ENCODE measurements at regions not wholly inside any gene's neighbourhood (a gene's known extent, or its start where the extent isn't known, plus 50 kb on each side); places are given as distances from the start of the nearest gene placed in this dataset.

DNA sequence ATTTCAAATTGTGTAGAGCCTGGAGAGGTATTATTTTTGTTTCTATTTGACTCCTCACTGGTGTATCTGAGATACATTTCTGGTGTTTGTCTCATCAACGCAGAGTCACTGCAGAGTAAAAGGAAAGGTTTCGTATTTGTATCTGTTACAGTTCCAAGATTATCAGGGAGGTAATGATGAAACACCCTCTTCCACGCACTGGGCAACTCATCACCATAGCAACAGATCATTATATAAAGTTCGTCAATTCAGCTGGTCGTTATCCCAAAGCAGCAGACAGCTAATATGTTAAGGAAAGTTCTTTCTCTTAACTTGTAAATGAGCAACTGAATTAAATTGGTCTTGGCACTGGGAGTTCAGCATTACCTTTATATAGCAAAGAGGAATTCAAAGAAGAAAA, 513.5 kb downstream of the MTRR start:
- TF ChIP-seq ESRRG (CRISPR knock-in tag; IDR thresholded peaks at IDR 0.05) (no peak), RARB (CRISPR knock-in tag; IDR thresholded peaks at IDR 0.05) (no peak), SNAI2 (CRISPR knock-in tag; IDR thresholded peaks at IDR 0.05) (no peak), ZNF565 (CRISPR knock-in tag; conservative IDR thresholded peaks at IDR 0.05; ENCODE audit: low read depth) (no peak), GLIS3 (CRISPR knock-in tag; IDR thresholded peaks at IDR 0.05) (no peak), ZFP3 (CRISPR knock-in tag; IDR thresholded peaks at IDR 0.05) (no peak), TOX (CRISPR knock-in tag; IDR thresholded peaks at IDR 0.05; ENCODE audit: borderline replicate concordance) (no peak), BACH2 (CRISPR knock-in tag; IDR thresholded peaks at IDR 0.05; ENCODE audit: borderline replicate concordance) (no peak), ZFP30 (CRISPR knock-in tag; IDR thresholded peaks at IDR 0.05) (no peak)
- TF ChIP-seq, protein P1, sequence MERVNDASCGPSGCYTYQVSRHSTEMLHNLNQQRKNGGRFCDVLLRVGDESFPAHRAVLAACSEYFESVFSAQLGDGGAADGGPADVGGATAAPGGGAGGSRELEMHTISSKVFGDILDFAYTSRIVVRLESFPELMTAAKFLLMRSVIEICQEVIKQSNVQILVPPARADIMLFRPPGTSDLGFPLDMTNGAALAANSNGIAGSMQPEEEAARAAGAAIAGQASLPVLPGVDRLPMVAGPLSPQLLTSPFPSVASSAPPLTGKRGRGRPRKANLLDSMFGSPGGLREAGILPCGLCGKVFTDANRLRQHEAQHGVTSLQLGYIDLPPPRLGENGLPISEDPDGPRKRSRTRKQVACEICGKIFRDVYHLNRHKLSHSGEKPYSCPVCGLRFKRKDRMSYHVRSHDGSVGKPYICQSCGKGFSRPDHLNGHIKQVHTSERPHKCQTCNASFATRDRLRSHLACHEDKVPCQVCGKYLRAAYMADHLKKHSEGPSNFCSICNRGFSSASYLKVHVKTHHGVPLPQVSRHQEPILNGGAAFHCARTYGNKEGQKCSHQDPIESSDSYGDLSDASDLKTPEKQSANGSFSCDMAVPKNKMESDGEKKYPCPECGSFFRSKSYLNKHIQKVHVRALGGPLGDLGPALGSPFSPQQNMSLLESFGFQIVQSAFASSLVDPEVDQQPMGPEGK (CRISPR knock-in tag; IDR thresholded peaks at IDR 0.05; ENCODE audit: borderline replicate concordance), result no peak
- TF ChIP-seq, protein P2, sequence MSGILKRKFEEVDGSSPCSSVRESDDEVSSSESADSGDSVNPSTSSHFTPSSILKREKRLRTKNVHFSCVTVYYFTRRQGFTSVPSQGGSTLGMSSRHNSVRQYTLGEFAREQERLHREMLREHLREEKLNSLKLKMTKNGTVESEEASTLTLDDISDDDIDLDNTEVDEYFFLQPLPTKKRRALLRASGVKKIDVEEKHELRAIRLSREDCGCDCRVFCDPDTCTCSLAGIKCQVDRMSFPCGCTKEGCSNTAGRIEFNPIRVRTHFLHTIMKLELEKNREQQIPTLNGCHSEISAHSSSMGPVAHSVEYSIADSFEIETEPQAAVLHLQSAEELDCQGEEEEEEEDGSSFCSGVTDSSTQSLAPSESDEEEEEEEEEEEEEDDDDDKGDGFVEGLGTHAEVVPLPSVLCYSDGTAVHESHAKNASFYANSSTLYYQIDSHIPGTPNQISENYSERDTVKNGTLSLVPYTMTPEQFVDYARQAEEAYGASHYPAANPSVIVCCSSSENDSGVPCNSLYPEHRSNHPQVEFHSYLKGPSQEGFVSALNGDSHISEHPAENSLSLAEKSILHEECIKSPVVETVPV (CRISPR knock-in tag; IDR thresholded peaks at IDR 0.05), result no peak
- TF ChIP-seq, protein P3, sequence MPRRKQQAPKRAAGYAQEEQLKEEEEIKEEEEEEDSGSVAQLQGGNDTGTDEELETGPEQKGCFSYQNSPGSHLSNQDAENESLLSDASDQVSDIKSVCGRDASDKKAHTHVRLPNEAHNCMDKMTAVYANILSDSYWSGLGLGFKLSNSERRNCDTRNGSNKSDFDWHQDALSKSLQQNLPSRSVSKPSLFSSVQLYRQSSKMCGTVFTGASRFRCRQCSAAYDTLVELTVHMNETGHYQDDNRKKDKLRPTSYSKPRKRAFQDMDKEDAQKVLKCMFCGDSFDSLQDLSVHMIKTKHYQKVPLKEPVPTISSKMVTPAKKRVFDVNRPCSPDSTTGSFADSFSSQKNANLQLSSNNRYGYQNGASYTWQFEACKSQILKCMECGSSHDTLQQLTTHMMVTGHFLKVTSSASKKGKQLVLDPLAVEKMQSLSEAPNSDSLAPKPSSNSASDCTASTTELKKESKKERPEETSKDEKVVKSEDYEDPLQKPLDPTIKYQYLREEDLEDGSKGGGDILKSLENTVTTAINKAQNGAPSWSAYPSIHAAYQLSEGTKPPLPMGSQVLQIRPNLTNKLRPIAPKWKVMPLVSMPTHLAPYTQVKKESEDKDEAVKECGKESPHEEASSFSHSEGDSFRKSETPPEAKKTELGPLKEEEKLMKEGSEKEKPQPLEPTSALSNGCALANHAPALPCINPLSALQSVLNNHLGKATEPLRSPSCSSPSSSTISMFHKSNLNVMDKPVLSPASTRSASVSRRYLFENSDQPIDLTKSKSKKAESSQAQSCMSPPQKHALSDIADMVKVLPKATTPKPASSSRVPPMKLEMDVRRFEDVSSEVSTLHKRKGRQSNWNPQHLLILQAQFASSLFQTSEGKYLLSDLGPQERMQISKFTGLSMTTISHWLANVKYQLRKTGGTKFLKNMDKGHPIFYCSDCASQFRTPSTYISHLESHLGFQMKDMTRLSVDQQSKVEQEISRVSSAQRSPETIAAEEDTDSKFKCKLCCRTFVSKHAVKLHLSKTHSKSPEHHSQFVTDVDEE (CRISPR knock-in tag; IDR thresholded peaks at IDR 0.05), result no peak
- TF ChIP-seq, protein P4, sequence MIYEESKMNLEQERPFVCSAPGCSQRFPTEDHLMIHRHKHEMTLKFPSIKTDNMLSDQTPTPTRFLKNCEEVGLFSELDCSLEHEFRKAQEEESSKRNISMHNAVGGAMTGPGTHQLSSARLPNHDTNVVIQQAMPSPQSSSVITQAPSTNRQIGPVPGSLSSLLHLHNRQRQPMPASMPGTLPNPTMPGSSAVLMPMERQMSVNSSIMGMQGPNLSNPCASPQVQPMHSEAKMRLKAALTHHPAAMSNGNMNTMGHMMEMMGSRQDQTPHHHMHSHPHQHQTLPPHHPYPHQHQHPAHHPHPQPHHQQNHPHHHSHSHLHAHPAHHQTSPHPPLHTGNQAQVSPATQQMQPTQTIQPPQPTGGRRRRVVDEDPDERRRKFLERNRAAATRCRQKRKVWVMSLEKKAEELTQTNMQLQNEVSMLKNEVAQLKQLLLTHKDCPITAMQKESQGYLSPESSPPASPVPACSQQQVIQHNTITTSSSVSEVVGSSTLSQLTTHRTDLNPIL (CRISPR knock-in tag; IDR thresholded peaks at IDR 0.05; ENCODE audit: low read depth), result no peak

All from SK-N-SH treated with all-trans-retinoic acid at 6 μM for 48 hours (cell line).